ENCODE measurements at regions not wholly inside any gene's neighbourhood (a gene's known extent, or its start where the extent isn't known, plus 50 kb on each side); places are given as distances from the start of the nearest gene placed in this dataset.

DNA sequence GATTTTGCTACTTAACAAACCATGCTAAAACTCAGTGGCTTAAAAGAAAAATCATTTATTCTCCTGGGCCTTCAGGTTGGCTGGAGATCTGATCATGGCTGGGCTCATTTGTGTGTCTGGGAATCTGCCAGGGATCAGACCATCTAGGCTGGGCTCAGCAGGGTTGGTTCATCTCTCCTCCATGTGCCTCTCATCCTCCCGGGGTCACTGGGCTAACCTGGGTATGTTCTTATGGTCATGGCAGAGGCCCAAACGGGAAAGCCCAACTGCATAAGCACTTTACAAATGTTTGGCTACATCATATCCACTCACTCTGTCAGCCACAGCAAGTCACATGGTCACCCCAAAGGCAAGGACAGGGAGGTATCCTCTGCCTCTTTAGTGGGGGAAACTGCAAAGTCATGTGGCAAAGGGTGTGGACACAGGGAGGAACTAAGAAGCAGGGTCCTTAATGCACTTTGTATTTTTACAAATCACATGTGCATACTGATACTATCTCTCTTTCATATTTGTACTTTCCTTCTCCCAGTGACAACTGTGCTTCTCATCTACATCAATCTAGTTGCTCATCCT is 231.4 kb downstream of the BUB3 start:
- no peak overlapping the region for H3K4ac ChIP-seq (replicated peaks; ENCODE audit: insufficient read length, low read depth, low read length)
- no peak overlapping the region for H2BK5ac ChIP-seq (ENCODE audit: low read depth, low read length)
- no peak overlapping the region for H3K14ac ChIP-seq (ENCODE audit: insufficient read length)
- H3K56ac ChIP-seq (replicated peaks; ENCODE audit: insufficient read length, low read depth, low read length) = no peak overlapping the region
- H3K79me2 ChIP-seq (ENCODE audit: control insufficient read depth in 1 of 2, insufficient read depth in 2 of 2, low read length in 2 of 2) = no peaks in the 10 kb centered on the region
- H4K20me1 ChIP-seq (replicated peaks in 1 of 2; ENCODE audit: control insufficient read depth in 1 of 2, insufficient read depth in 2 of 2, low read length in 2 of 2) = no peaks in the 10 kb centered on the region
- ChIA-PET POLR2A (ENCODE audit: partially characterized antibody) (no interaction called here), CTCF (ENCODE audit: partially characterized antibody) (interaction anchor here (0.9 to 1.6 kb wide), 2 partner anchors 67 to 197 kb away, joined by 3 to 4 read pairs; no protein-coding TSS in a partner anchor)
- WGBS, 2 experiments (ENCODE audit: extremely low coverage in 1 of 2, insufficient coverage in 1 of 2, insufficient read length in 1 of 2, insufficient replicate concordance in 2 of 2, low coverage in 1 of 2, low lambda C conversion rate in 2 of 2, missing lambda C conversion rate in 1 of 2) = 97% methylated on average over 2 of the region's 2 CpGs; no CpG with 5 or more reads in 1 of the 2 experiments
- H2BK12ac ChIP-seq (ENCODE audit: low read depth, low read length) = no peak overlapping the region
- H2AK5ac ChIP-seq (ENCODE audit: low read depth, low read length) = no peak overlapping the region
- H4K5ac ChIP-seq (ENCODE audit: insufficient read length, low read depth, low read length) = no peak overlapping the region
- no peak overlapping the region for H3K4me3 ChIP-seq (ENCODE audit: extremely low read depth in 1 of 4, insufficient read depth in 2 of 4, low read depth in 3 of 4, low read length in 4 of 4)
- H3K4me1 ChIP-seq (replicated peaks in 1 of 4; ENCODE audit: control insufficient read depth in 3 of 4, insufficient read depth in 4 of 4, low read length in 3 of 4) = no peaks in the 10 kb centered on the region
- no peaks in the 10 kb centered on the region; a peak in 1 of 8 replicates for H3K36me3 ChIP-seq (ENCODE audit: control insufficient read depth in 2 of 4, insufficient read depth in 4 of 4, low read length in 3 of 4)
- H3K18ac ChIP-seq (ENCODE audit: extremely low read depth, low read length) = no peak overlapping the region
- H2BK20ac ChIP-seq (ENCODE audit: low read length) = no peak overlapping the region
- no peak for TF ChIP-seq MAFK (IDR thresholded peaks at IDR 0.05; ENCODE audit: low read depth, low read length)
- no peak overlapping the region for H3K23ac ChIP-seq (ENCODE audit: insufficient read length)
- no peaks in the 10 kb centered on the region for H3K79me1 ChIP-seq (ENCODE audit: low read depth, low read length)
- H4K8ac ChIP-seq (ENCODE audit: extremely low read depth, insufficient read depth, low read length) = no peak overlapping the region
- H3K9me3 ChIP-seq (ENCODE audit: insufficient read depth in 2 of 2, low read depth in 1 of 2, low read length in 1 of 2) = peaks cover 25 to 30% of the 10 kb centered on the region in 2 experiments
- no peaks in the 10 kb centered on the region for H3K23me2 ChIP-seq (ENCODE audit: low read depth, low read length)
- no peak overlapping the region for H3K27ac ChIP-seq (ENCODE audit: low read depth, low read length)
- no peak for FAIRE-seq
- no peak overlapping the region for H2AFZ ChIP-seq (ENCODE audit: low read length)
- no peak overlapping the region for H3K9ac ChIP-seq (replicated peaks in 1 of 4; ENCODE audit: extremely low read depth in 1 of 4, low read depth in 3 of 4, low read length in 3 of 4)
- H2BK120ac ChIP-seq (replicated peaks; ENCODE audit: low read depth, low read length) = no peak overlapping the region
- no peak overlapping the region for H4K91ac ChIP-seq (replicated peaks; ENCODE audit: insufficient read length, low read length)
- no peak overlapping the region for H3K4me2 ChIP-seq (ENCODE audit: insufficient read depth in 1 of 2, low read depth in 2 of 2, low read length in 2 of 2)
- H2BK15ac ChIP-seq (ENCODE audit: low read length) = no peak overlapping the region
- DNase-seq (ENCODE audit: low read depth in 1 of 2, low spot score in 2 of 2) = no peak
- no peaks in the 10 kb centered on the region for H3K27me3 ChIP-seq (replicated peaks in 1 of 4; ENCODE audit: control insufficient read depth in 3 of 4, extremely low read depth in 1 of 4, insufficient read depth in 3 of 4, low read length in 3 of 4)

Measured in H1 (cell line).